CD4-positive, alpha-beta T cell treated with Interleukin-1 beta for 1 hour (primary cell): ENCODE measurements at regions not wholly inside any gene's neighbourhood (a gene's known extent, or its start where the extent isn't known, plus 50 kb on each side); places are given as distances from the start of the nearest gene placed in this dataset.
"Not testable (repeated sequence)": the region's sequence is repeated elsewhere in the genome, so short reads cannot be mapped to it uniquely, and the experiment has no call there.

ENCODE experiments used
- DNase-seq, 2 donors: peaks; one replicate each; pipeline ENCODE4 v3.0.0-alpha.2; 2020 to 2022

GRCh38 chr4:170682558-170683294 lies 593.0 kb upstream of the AADAT start:
- DNase-seq: no peak

DNA sequence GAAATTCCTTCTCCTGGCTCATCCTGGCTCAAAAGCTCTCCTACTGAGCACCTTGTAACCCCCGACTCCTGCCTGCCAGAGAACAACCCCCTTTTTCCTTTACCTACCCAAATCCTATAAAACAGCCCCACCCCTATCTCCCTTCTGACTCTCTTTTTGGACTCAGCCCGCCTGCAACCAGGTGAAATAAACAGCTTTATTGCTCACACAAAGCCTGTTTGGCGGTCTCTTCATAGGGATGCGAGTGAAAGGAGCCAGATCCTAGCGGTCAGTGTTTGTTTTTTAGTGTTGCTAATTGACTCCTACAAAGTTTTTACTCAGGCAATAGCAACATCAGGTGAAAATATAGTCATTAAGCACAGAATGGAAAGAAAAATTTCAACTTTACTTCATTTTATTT lies 592.3 kb upstream of the AADAT start:
- not testable (repeated sequence) for DNase-seq

- no peak for DNase-seq
These were observed 586.0 kb upstream of the AADAT start for GRCh38 chr4:170675568-170676262.

DNA sequence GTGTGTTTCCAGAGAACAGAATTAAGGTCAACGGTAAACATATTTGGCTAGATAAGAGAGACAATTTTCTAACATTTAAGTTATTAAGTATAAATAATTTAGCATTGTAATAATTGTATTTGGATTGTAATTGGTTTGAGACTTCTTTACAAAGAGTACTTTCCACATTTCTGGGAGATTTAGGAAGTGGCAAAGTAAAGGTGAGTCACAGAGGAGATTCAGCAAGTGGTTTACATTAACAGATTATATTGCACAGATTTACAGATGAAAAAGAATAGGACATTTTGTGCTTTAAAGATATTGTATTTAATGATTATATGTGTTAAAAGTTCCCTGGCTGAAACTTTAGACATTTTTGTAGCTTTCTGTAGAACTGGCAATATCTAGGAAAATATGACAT lies 584.4 kb upstream of the AADAT start:
- DNase-seq: no peak

GRCh38 chr4:170672381-170672965 lies 582.7 kb upstream of the AADAT start:
- DNase-seq: no peak

DNA sequence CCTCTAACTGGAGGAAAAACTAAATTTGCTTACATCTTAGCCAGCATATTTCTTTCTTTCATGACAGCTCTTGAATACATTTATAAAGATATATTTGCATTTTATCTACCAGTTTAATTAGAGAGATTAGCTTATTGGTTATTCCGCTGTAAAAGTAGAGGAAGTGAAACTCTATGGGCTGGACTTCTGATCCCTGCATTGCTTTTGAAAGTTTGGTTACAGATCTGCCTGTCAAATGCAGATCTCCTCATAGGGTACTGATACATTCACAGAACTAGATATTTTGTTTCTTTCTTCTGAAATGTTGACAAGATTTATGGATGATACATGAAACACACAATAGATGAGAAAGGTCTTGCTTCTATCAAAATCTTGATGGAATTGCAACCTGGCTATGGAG lies 581.4 kb upstream of the AADAT start:
- no peak for DNase-seq

DNA sequence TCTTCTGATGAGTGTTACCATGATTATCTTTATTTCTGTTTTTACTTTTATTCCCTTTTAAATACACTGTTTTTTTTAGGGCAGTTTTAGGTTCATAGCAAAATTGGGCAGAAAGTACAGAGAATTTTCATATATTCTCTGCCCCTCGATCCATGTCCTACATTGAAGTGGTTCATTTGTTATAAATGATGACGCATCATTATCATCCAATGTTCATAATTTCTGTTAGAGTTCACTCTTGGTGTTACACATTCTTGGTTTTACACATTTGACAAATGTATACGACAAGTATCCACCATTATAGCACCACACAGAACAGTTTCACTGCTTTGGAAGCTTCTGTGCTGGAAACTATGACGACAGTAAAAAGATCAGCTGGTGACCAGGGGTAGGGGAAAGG lies 578.1 kb upstream of the AADAT start:
- DNase-seq: no peak

GRCh38 chr4:170666909-170667308 lies 577.2 kb upstream of the AADAT start:
- no peak for DNase-seq

DNA sequence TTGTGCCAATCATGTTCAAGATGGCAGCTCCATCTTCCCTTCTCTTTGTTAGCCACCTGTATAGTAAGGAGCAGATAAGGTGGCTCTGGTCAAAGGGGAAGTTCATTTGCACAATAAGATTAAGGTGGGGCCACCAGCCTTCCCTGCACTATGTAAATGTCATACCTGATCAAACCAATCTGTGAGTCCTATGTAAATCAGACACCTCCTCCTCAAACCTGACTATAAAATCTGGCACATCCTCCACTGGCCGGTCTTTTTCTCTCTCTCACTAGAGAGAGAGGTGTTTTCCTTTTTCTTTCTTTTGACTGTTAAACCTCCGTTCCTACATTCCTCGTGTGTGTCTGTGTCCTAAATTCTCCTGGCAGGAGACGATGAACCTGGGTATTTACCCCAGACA lies 572.5 kb upstream of the AADAT start:
- no peak for DNase-seq

DNA sequence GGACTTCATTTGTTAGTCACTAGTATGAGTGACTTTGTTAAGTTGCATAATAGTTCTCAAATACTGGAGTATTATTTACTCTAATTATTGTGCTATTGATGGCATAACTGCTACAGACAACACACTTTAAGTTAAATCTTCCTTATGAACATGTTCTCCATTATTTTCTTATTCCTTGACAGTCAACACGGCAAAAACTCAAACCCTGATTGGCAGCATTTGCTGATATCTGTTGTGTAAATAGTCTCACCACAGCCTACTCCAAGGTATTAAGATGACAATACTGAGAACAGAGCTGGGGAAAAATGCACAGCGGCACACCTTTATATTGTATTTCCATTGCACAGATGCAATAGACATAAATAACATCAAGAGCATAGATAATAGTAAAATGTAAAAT lies 568.0 kb upstream of the AADAT start:
- DNase-seq: no peak

DNA sequence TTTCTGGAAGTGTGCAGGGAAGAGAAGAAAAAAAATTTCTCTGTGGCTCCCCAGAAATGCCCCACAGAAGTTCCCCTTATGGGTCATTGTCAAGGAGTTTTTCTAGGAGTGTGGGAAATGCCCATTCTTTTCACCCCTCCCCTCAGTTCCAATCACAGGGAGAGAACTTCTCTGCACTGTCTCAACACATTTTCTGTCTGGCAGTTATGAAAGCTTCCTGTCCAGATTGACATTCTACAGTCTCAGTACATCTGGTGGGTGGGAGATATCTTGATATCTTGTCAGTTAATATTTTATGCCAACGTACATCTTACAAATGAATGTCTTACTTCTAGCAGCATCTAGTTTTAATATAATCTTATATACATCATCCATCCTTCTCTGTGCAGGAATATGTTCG lies 566.8 kb upstream of the AADAT start:
- DNase-seq: no peak

DNA sequence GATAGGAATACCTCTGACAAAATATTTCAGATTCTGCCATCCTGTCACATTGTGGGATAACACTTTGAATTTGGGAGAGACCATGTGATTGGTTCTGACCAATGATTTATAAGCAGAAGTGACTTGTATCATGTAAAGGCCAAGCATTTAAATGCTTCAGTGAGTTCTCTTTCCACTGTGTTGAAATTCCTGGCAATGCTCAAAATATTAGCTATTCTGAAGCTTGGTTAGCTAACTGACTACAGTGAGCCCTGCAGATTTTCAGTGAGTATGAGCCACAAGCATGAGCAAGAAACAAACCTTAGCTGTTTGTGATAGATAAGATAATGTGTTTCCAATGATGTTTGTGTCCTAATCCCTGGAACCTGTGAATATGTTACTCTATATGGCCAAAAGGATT lies 562.8 kb upstream of the AADAT start:
- DNase-seq: no peak

- no peak for DNase-seq
These were observed 562.0 kb upstream of the AADAT start for GRCh38 chr4:170651786-170652185.

DNA sequence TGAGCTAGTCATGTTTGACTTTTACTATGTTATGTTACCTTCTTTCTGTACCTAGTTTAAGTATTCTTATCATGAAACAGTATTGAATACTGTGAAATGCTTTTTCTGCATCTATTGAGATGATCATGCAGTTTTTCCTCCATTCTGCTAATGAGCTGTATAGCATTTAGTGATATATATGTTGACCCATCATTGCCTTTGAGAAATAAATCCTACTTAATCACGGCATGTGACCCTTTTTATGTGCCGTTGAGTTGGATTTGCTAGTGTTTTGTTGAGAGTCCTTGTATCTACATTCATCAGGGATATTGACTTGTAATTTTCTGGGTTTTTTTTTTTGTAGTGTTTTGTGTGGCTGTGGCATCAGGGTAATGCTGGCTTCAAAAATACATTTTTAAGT lies 537.7 kb upstream of the AADAT start:
- no peak for DNase-seq

DNA sequence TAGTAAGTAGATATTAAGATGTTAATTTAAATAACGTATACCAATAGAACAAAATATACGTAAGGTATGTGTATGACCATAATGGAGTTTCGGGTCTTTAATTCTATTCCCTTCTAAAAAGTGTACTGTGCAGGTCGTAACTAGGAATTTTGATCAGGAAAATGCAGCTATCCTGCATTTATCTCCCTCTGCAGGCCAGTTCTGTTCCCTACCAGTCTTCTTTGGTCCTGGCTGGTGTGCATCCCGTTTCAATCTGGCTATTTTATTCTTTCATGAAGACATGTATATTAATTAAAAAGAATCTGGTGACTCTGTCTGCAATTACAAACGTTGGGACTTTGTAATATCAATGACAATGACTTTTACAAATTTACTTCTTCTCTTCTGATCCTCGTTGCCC lies 534.1 kb upstream of the AADAT start:
- no peak for DNase-seq

DNA sequence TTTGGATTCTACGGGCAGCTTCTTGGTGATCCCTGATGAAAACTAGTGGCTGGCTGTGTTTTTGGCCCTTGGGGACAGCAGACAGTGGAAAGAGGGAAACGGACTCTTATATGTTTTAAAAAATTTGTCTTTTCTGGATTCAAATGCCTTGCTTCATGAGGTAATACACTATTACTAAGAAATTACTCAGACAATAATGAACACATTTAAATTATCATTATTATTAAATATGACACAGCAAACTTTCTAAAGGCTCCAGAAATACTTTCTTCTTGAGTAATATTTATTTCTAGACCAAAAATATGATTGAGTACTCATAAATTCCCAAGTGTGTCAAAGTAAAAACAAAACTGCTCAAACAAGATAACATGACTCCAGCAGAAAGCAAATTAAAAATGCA lies 520.7 kb upstream of the AADAT start:
- DNase-seq: no peak

- no peak for DNase-seq
These were observed 510.1 kb upstream of the AADAT start for GRCh38 chr4:170599894-170600293.

GRCh38 chr4:170591076-170591475 lies 501.3 kb upstream of the AADAT start:
- no peak for DNase-seq

DNA sequence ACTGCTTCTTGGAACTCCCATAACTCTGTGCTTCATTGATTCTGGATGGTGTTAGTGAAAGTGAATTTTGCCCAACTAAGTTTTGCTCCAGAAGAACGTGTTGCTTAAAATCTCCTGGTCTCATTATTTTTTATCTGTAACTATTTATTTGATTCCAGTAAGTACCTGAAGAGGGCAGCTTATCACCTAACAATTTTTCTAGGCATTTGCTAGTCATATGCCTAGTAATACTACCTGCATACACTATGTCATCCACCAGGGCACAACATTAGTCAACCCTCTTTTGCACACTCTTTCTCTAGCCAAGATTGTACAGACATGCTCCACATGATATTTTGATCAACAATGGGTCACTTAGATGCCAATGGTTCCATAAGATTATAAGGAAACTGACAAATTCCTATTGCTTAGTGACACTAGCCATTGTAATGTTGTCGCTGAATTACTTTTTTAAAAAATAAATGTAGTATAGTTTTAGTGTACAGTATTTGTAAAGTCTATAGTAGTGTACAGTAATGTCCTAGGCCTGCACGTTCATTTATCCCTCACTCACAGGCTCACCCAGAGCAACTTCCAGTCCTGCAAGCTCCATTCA lies 499.9 kb upstream of the AADAT start:
- no peak for DNase-seq

- DNase-seq: no peak
These were observed 492.2 kb upstream of the AADAT start for GRCh38 chr4:170581969-170582368.

DNA sequence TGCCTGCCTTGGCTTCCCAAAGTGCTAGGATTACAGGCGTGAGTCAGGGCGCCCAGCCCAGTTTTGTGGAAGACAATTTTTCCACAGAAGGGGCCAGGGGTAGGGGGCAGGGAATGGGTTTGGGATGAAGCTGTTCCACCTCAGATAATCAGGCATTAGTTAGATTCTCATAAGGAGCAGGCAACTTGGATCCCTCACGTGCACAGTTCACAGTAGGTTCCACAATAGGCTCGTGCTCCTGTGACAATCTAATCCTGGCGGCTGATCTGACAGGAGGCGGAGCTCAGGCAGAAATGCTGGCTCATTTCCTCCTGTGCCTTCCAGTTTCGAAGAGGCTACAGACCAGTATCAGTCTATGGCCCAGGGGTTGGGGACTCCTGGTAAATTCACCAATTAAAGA lies 491.6 kb upstream of the AADAT start:
- DNase-seq: no peak

GRCh38 chr4:170580651-170581050 lies 490.9 kb upstream of the AADAT start:
- DNase-seq: no peak

- no peak for DNase-seq
These were observed 449.2 kb upstream of the AADAT start for GRCh38 chr4:170538821-170539473.
